ENCODE measurements at regions not wholly inside any gene's neighbourhood (a gene's known extent, or its start where the extent isn't known, plus 50 kb on each side); places are given as distances from the start of the nearest gene placed in this dataset.

GRCh38 chr7:1288390-1288995 lies 55.8 kb downstream of the UNCX start:
- no peak for TF ChIP-seq CTCF (IDR thresholded peaks at IDR 0.05)
- TF ChIP-seq POLR2A (IDR thresholded peaks at IDR 0.05), result no peak
